ENCODE measurements at regions not wholly inside any gene's neighbourhood (a gene's known extent, or its start where the extent isn't known, plus 50 kb on each side); places are given as distances from the start of the nearest gene placed in this dataset.

- Histone ChIP-seq H3K27ac (replicated peaks) (no peak overlapping the region), H3K27me3 (ENCODE audit: insufficient read depth, poor library complexity, severe bottlenecking) (no peaks in the 10 kb centered on the region), H3K4me3 (replicated peaks; ENCODE audit: insufficient read depth, low read length) (no peak overlapping the region)
- no peak for DNase-seq (ENCODE audit: low read depth in 1 of 2, low spot score in 1 of 2)
- TF ChIP-seq CTCF (IDR thresholded peaks at IDR 0.05; ENCODE audit: insufficient read depth, low read length) (no peak), POLR2AphosphoS5 (IDR thresholded peaks at IDR 0.05; ENCODE audit: low read depth) (no peak), SPI1 (IDR thresholded peaks at IDR 0.05; ENCODE audit: borderline replicate concordance, low read depth) (no peak)
Observed at GRCh38 chrX:113728937-113729336, 854.9 kb upstream of the HTR2C start.

- no peak for TF ChIP-seq GABPA (IDR thresholded peaks at IDR 0.05; ENCODE audit: low read depth)
- no peak for TF ChIP-seq REST (IDR thresholded peaks at IDR 0.05; ENCODE audit: insufficient replicate concordance, low read depth)
- TF ChIP-seq CTCF (IDR thresholded peaks at IDR 0.05; ENCODE audit: insufficient read depth, low read length) = no peak
- TF ChIP-seq SPI1 (IDR thresholded peaks at IDR 0.05; ENCODE audit: borderline replicate concordance, low read depth) = no peak
- no peak for TF ChIP-seq POLR2AphosphoS5 (IDR thresholded peaks at IDR 0.05; ENCODE audit: low read depth)
- DNase-seq (ENCODE audit: low read depth in 1 of 2, low spot score in 1 of 2) = no peak
- H3K4me3 ChIP-seq (replicated peaks; ENCODE audit: insufficient read depth, low read length) = no peak overlapping the region
- H3K27ac ChIP-seq (replicated peaks) = no peak overlapping the region
- H3K27me3 ChIP-seq (ENCODE audit: insufficient read depth, poor library complexity, severe bottlenecking) = no peaks in the 10 kb centered on the region
Observed at GRCh38 chrX:113726898-113727297, 857.0 kb upstream of the HTR2C start.

GRCh38 chrX:113726466-113726865, 857.4 kb upstream of the HTR2C start:
- DNase-seq (ENCODE audit: low read depth in 1 of 2, low spot score in 1 of 2) = no peak
- no peak overlapping the region for H3K27ac ChIP-seq (replicated peaks)
- TF ChIP-seq SPI1 (IDR thresholded peaks at IDR 0.05; ENCODE audit: borderline replicate concordance, low read depth) (no peak), CTCF (IDR thresholded peaks at IDR 0.05; ENCODE audit: insufficient read depth, low read length) (no peak), POLR2AphosphoS5 (IDR thresholded peaks at IDR 0.05; ENCODE audit: low read depth) (no peak), GABPA (IDR thresholded peaks at IDR 0.05; ENCODE audit: low read depth) (no peak)
- no peak overlapping the region for H3K4me3 ChIP-seq (replicated peaks; ENCODE audit: insufficient read depth, low read length)
- H3K27me3 ChIP-seq (ENCODE audit: insufficient read depth, poor library complexity, severe bottlenecking) = no peaks in the 10 kb centered on the region

GRCh38 chrX:113726009-113726408, 857.9 kb upstream of the HTR2C start:
- no peak for DNase-seq (ENCODE audit: low read depth in 1 of 2, low spot score in 1 of 2)
- no peak overlapping the region for H3K4me3 ChIP-seq (replicated peaks; ENCODE audit: insufficient read depth, low read length)
- H3K27me3 ChIP-seq (ENCODE audit: insufficient read depth, poor library complexity, severe bottlenecking) = no peaks in the 10 kb centered on the region
- no peak for TF ChIP-seq POLR2AphosphoS5 (IDR thresholded peaks at IDR 0.05; ENCODE audit: low read depth)
- no peak for TF ChIP-seq GABPA (IDR thresholded peaks at IDR 0.05; ENCODE audit: low read depth)
- no peak for TF ChIP-seq CTCF (IDR thresholded peaks at IDR 0.05; ENCODE audit: insufficient read depth, low read length)
- no peak for TF ChIP-seq REST (IDR thresholded peaks at IDR 0.05; ENCODE audit: insufficient replicate concordance, low read depth)
- no peak overlapping the region for H3K27ac ChIP-seq (replicated peaks)
